ENCODE measurements at regions not wholly inside any gene's neighbourhood (a gene's known extent, or its start where the extent isn't known, plus 50 kb on each side); places are given as distances from the start of the nearest gene placed in this dataset.

DNA sequence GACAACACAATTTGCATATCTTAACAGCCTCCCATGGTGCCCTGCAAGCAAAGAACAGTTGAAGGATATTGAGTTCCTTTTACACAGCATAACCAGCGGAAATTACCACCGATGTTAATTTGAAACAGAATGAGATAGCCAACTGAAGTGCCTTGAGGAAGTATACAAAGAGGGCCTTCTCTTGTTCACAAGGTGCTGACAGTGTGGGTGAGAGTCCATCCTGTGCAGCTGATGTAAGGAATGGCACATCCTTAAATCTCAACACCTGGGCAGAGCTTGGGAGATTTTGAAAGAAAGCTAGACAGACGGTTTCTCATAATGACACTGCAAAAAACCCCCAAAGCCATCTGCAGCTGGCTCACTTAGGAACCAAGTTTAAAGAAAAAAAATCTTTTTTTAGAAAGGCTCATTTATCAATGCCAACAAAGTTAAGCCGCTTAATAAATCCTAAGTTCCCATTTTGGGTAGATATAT is 818.6 kb downstream of the KCNJ2 start:
- Histone ChIP-seq H3K27me3 (ENCODE audit: control insufficient read depth, insufficient read depth, low read length) (no peaks in the 10 kb centered on the region), H3K9me3 (ENCODE audit: control insufficient read depth, insufficient read depth, low read length) (peaks cover 3% of the 10 kb centered on the region), H3K27ac (ENCODE audit: low read depth, low read length) (no peak overlapping the region), H3K4me3 (ENCODE audit: low read depth, low read length) (no peak overlapping the region)
- ChIA-PET POLR2A (no interaction called here), CTCF (no interaction called here)
- no peak for TF ChIP-seq CTCF (IDR thresholded peaks at IDR 0.05; ENCODE audit: low read depth, low read length)
- DNase-seq (ENCODE audit: low read depth, low spot score): no peak

- no peak overlapping the region for H3K4me3 ChIP-seq (ENCODE audit: low read depth, low read length)
- H3K27ac ChIP-seq (ENCODE audit: low read depth, low read length): no peak overlapping the region
- DNase-seq (ENCODE audit: low read depth, low spot score): no peak
- H3K9me3 ChIP-seq (ENCODE audit: control insufficient read depth, insufficient read depth, low read length): peaks cover 3% of the 10 kb centered on the region
- CTCF ChIA-PET: no interaction called here
- TF ChIP-seq CTCF (IDR thresholded peaks at IDR 0.05; ENCODE audit: low read depth, low read length): no peak
- POLR2A ChIA-PET: no interaction called here
- H3K27me3 ChIP-seq (ENCODE audit: control insufficient read depth, insufficient read depth, low read length): no peaks in the 10 kb centered on the region
Observed at GRCh38 chr17:70988622-70989021, 819.3 kb downstream of the KCNJ2 start.

GRCh38 chr17:70989280-70989679 is 819.9 kb downstream of the KCNJ2 start:
- ChIA-PET POLR2A (no interaction called here), CTCF (no interaction called here)
- no peak for DNase-seq (ENCODE audit: low read depth, low spot score)
- no peak for TF ChIP-seq CTCF (IDR thresholded peaks at IDR 0.05; ENCODE audit: low read depth, low read length)
- no peak overlapping the region for H3K27ac ChIP-seq (ENCODE audit: low read depth, low read length)
- peaks cover under 1% of the 10 kb centered on the region for H3K9me3 ChIP-seq (ENCODE audit: control insufficient read depth, insufficient read depth, low read length)
- H3K27me3 ChIP-seq (ENCODE audit: control insufficient read depth, insufficient read depth, low read length): no peaks in the 10 kb centered on the region
- no peak overlapping the region for H3K4me3 ChIP-seq (ENCODE audit: low read depth, low read length)

DNA sequence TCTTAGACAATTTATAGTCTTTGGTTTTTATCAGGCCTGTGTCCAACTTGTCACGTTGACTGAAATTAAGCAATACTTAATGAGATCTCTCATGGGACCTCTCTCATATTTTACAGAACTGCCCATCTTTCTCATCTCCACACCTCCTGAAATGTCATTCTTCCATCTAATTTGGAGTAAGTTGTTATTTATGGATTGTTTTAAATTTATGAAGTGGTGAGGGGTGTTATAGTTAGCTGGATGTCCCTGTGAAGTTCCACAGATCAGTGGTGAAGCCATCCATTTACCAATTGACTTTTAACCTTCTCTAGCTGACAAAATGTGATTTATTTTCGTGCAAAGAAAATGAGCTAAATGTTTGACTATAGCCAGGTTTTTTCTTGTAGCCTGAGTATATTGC is 824.9 kb downstream of the KCNJ2 start:
- H3K9me3 ChIP-seq (ENCODE audit: control insufficient read depth, insufficient read depth, low read length): no peaks in the 10 kb centered on the region
- POLR2A ChIA-PET: no interaction called here
- TF ChIP-seq CTCF (IDR thresholded peaks at IDR 0.05; ENCODE audit: low read depth, low read length): no peak
- no peak for DNase-seq (ENCODE audit: low read depth, low spot score)
- H3K27ac ChIP-seq (ENCODE audit: low read depth, low read length): no peak overlapping the region
- no peak overlapping the region for H3K4me3 ChIP-seq (ENCODE audit: low read depth, low read length)
- H3K27me3 ChIP-seq (ENCODE audit: control insufficient read depth, insufficient read depth, low read length): no peaks in the 10 kb centered on the region
- CTCF ChIA-PET: no interaction called here

DNA sequence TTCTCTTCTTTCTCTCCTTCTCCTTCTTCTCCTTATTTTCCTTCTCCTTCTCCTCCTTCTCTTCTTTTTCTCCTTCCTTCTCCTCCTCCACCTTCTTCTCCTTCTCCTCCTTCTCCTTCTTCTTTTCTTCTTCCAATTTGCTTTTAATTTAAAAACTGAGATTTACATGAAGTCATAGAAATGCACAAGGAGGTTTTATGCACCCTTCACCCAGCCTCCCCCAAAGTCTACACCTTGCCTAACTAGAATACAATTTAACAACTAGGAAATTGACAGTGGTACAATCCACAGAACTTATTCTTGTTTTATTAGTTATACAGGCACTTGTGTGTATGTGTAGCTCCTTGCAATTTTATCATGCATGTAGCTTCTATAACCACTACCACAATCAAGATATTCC is 826.7 kb downstream of the KCNJ2 start:
- CTCF ChIA-PET: no interaction called here

More for the DNA sequence above, 826.7 kb downstream of the KCNJ2 start:
- H3K9me3 ChIP-seq (ENCODE audit: control insufficient read depth, insufficient read depth, low read length): no peaks in the 10 kb centered on the region
- no peak for TF ChIP-seq CTCF (IDR thresholded peaks at IDR 0.05; ENCODE audit: low read depth, low read length)
- POLR2A ChIA-PET: no interaction called here
- DNase-seq (ENCODE audit: low read depth, low spot score): no peak
- H3K27ac ChIP-seq (ENCODE audit: low read depth, low read length): no peak overlapping the region
- no peak overlapping the region for H3K4me3 ChIP-seq (ENCODE audit: low read depth, low read length)
- no peaks in the 10 kb centered on the region for H3K27me3 ChIP-seq (ENCODE audit: control insufficient read depth, insufficient read depth, low read length)

All from AG04450 (cell line).